Renal cortex interstitium (tissue), 11 donors: ENCODE measurements at regions not wholly inside any gene's neighbourhood (a gene's known extent, or its start where the extent isn't known, plus 50 kb on each side); places are given as distances from the start of the nearest gene placed in this dataset.

Experiments
- DNase-seq, 11 donors: peaks; one replicate each; pipeline ENCODE4 v3.0.0-alpha.2; 2013; ENCODE audit warnings: low read depth in 9 of 11, low spot score in 4 of 11; ENCODE audit errors: extremely low read depth in 1 of 11

- DNase-seq = no peak
Measured at GRCh38 chr5:137808503-137809135, 54.5 kb upstream of the HNRNPA0 start.

- peak in 3 of 11 donors; percentile 15 to 27 (median 18) for DNase-seq
Measured at GRCh38 chr5:137815202-137815990, 52.3 kb upstream of the MYOT start.
